Cardiac muscle cell (in vitro differentiated cells and primary cell): ENCODE measurements at regions not wholly inside any gene's neighbourhood (a gene's known extent, or its start where the extent isn't known, plus 50 kb on each side); places are given as distances from the start of the nearest gene placed in this dataset.

Experiments used
- DNase-seq, 2 donors: peaks; one replicate each; pipeline versions ENCODE4 v3.0.0 to v3.0.0-alpha.2; 2010 to 2017; ENCODE audit warnings: low read depth in 1 of 2, low spot score in 1 of 2
- H3K27ac ChIP-seq: fragments of 200-600 bp; sonication (generic); 2 replicates; pipeline ENCODE4 v1.5.1; 2016
- H3K27me3 ChIP-seq: fragments of 200-600 bp; sonication (generic); 2 replicates; pipeline ENCODE4 v1.6.0; 2016; ENCODE audit warnings: control low read depth
- H3K36me3 ChIP-seq: fragments of 200-600 bp; sonication (generic); 2 replicates; pipeline ENCODE4 v1.5.1; 2016; ENCODE audit warnings: control low read depth
- H3K4me1 ChIP-seq: fragments of 200-600 bp; sonication (generic); 2 replicates; pipeline ENCODE4 v1.8.1; 2017; ENCODE audit warnings: low read depth, mild to moderate bottlenecking, mixed run types
- H3K4me3 ChIP-seq: fragments of 200-600 bp; sonication (generic); 2 replicates; pipeline ENCODE4 v1.5.1; 2016; ENCODE audit warnings: mild to moderate bottlenecking
- H3K9me3 ChIP-seq: fragments of 200-600 bp; sonication (generic); 2 replicates; pipeline ENCODE4 v1.5.1; 2017; ENCODE audit warnings: low read depth, mild to moderate bottlenecking, control low read depth
- CTCF ChIP-seq: IDR thresholded peaks from 2 replicates; pipeline ENCODE4 v1.5.1; 2012; ENCODE audit warnings: low read depth, mild to moderate bottlenecking, low read length

DNA sequence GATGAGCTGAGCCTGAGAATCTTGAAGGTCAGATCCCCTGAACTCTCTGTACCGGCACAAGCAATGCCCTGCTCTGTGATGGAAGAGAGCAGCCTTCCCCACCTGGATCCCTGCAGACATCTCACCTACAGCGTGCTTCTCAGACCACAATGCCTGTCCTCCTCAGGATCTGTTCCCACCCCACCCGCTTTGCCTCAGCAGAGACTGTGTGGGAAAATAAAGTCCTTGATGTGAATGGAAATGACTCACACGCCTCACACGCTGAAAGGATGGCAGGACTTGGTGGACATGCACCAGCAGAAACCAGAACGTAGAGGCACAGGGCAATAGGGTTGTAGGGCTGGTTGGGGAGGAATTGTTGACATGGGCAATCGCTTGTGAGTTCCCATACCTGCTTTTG, 117.9 kb upstream of the POU3F3 start:
- Histone ChIP-seq H3K9me3 (no peaks in the 10 kb centered on the region), H3K36me3 (no peaks in the 10 kb centered on the region), H3K27me3 (peaks cover 7% of the 10 kb centered on the region), H3K27ac (no peak overlapping the region), H3K4me3 (no peak overlapping the region), H3K4me1 (no peaks in the 10 kb centered on the region)
- DNase-seq = no peak
- TF ChIP-seq CTCF = no peak

DNA sequence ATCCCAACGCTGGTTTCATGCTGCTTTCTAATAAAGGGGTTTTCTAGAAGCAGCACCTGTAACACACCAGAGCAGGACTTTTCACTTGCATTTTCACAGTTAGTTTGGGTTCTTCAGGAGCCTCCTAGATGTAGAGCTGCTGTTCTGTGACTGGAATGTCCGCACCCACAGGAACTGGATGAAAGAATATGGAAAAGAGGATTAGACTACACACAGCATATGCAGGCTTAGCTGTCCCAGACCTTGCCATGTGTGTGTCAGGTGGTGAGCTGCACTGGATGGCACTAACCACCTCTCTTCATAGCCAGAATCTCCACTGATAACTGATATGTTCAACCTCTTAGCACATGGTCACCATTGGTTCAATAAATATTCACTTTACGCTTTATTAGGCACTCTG, 112.1 kb upstream of the POU3F3 start:
- TF ChIP-seq CTCF = no peak
- no peaks in the 10 kb centered on the region for H3K9me3 ChIP-seq

DNA sequence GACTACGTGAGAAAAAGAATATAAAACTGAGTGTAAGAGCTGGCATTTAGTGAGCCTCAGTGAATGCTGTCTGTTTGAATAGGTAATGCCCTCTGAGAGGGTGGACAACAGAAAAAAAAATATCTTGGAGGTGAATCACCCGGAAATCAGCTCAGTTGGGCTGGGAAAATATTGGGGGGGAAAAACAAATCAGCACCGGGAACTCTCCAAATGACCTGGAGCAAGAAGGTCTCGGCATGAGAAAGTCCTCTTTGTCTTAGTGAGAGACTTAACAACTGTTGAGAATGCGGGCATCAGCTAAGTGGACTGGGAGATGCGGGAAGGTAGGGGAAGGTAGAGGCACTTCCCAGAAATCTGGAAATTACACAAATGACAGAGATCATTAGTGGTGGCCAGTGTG, 109.4 kb upstream of the POU3F3 start:
- Histone ChIP-seq H3K36me3 (no peaks in the 10 kb centered on the region), H3K9me3 (no peaks in the 10 kb centered on the region), H3K4me3 (no peak overlapping the region), H3K4me1 (no peaks in the 10 kb centered on the region), H3K27me3 (peaks cover 36% of the 10 kb centered on the region), H3K27ac (no peak overlapping the region)
- TF ChIP-seq CTCF = no peak
- DNase-seq = no peak

More for the DNA sequence above, 112.1 kb upstream of the POU3F3 start:
- H3K36me3 ChIP-seq = no peaks in the 10 kb centered on the region
- H3K27me3 ChIP-seq = peaks cover 34% of the 10 kb centered on the region
- no peaks in the 10 kb centered on the region for H3K4me1 ChIP-seq
- no peak overlapping the region for H3K27ac ChIP-seq
- H3K4me3 ChIP-seq = no peak overlapping the region
- DNase-seq = no peak

DNA sequence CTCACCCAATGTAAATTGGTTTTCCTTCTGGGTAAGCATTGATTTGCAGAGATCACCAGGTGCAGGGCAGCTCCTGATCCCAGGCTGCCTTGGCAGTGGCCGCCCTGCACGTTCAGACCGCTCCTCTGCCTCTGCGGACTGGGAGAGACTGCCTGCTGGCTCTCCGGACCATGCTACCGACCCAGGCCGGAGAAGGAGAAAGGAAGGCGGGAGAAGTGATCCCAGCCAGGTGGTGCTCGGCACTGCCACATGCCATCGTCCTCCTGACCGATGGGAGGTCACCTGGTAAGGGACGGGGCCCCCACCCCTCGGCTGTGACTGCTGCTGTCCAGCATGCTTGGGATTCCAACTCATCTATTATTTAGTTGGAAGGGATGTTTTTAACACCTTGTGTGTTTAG, 108.1 kb upstream of the POU3F3 start:
- no peak for TF ChIP-seq CTCF
- Histone ChIP-seq H3K4me1 (no peaks in the 10 kb centered on the region), H3K27ac (no peak overlapping the region), H3K36me3 (no peaks in the 10 kb centered on the region), H3K4me3 (no peak overlapping the region), H3K27me3 (peaks cover 35% of the 10 kb centered on the region), H3K9me3 (no peaks in the 10 kb centered on the region)
- DNase-seq = no peak

- DNase-seq = no peak
- H3K27ac ChIP-seq = no peak overlapping the region
- no peak for TF ChIP-seq CTCF
Measured at GRCh38 chr2:104746299-104746698, 107.6 kb upstream of the POU3F3 start.

DNA sequence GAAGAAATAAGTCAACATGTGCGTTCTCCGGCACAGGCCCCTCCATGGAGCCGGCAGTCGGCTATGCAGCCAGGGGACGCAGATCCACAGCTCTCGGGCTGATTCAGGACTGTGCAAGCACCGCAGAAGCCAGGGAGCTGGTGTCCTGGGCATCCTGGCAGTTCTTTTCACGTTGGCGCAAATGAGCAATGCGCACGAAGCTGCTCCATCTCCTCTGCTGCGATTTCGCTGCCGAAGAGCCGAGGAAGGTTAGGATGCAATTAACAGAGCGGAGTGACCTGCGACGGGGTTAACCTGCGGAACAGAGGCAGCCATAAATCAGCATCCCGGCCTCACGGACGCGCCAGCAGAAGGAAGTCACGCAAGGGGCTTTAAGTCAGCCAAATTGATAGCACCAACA, 107.1 kb upstream of the POU3F3 start:
- no peaks in the 10 kb centered on the region for H3K9me3 ChIP-seq
- no peaks in the 10 kb centered on the region for H3K36me3 ChIP-seq
- DNase-seq = no peak
- H3K4me1 ChIP-seq = no peaks in the 10 kb centered on the region
- no peak overlapping the region for H3K4me3 ChIP-seq
- TF ChIP-seq CTCF = no peak
- H3K27me3 ChIP-seq = peaks cover 26% of the 10 kb centered on the region
- no peak overlapping the region for H3K27ac ChIP-seq

More at GRCh38 chr2:104746299-104746698, 107.6 kb upstream of the POU3F3 start:
- Histone ChIP-seq H3K9me3 (no peaks in the 10 kb centered on the region), H3K4me3 (no peak overlapping the region), H3K36me3 (no peaks in the 10 kb centered on the region), H3K27me3 (peaks cover 32% of the 10 kb centered on the region), H3K4me1 (no peaks in the 10 kb centered on the region)
